Right lobe of liver (tissue), 6 donors: ENCODE measurements at regions not wholly inside any gene's neighbourhood (a gene's known extent, or its start where the extent isn't known, plus 50 kb on each side); places are given as distances from the start of the nearest gene placed in this dataset.

Experiments
- ATAC-seq, 4 donors: fragments of 200-7000 bp; cut with Tn5 transposase; one replicate each; pipeline ENCODE4 v1.9.1; 2020; ENCODE audit warnings: mild to moderate bottlenecking in 4 of 4, moderate library complexity in 4 of 4
- DNase-seq, 3 donors: peaks; one replicate each; pipeline ENCODE4 v3.0.0-alpha.2; 2020
- H3K27ac ChIP-seq, 3 donors: fragments of 200-600 bp; one replicate each; pipeline ENCODE4 v1.8.0; 2022
- H3K27me3 ChIP-seq, 2 donors: fragments of 200-600 bp; one replicate each; pipeline ENCODE4 v1.8.0; 2022
- H3K36me3 ChIP-seq, 4 donors: fragments of 200-600 bp; sonication (generic) in 1 of 4; one replicate each; pipeline versions ENCODE4 v1.5.1 to v1.8.0; 2017 to 2022; ENCODE audit warnings: control low read depth in 1 of 4
- H3K4me1 ChIP-seq, 4 donors: fragments of 200-600 bp; sonication (generic) in 1 of 4; one replicate each; pipeline versions ENCODE4 v1.5.1 to v1.8.0; 2017 to 2022; ENCODE audit warnings: control low read depth in 1 of 4
- H3K4me3 ChIP-seq, 3 donors: fragments of 200-600 bp; one replicate each; pipeline ENCODE4 v1.8.0; 2022
- H3K9me3 ChIP-seq, 4 donors: fragments of 200-600 bp; sonication (generic) in 1 of 4; one replicate each; pipeline versions ENCODE4 v1.5.1 to v1.8.0; 2017 to 2022; ENCODE audit warnings: control low read depth in 1 of 4
- POLR2A ChIP-seq: fragments of 450-650 bp; IDR thresholded peaks from one replicate; pipeline ENCODE4 v1.6.1; 2017; ENCODE audit warnings: antibody characterized with exemption, mild to moderate bottlenecking
- WGBS: methylation state at CpG from one replicate; pipeline ENCODE4 v1.1.6; 2018; ENCODE audit warnings: low coverage, low lambda C conversion rate; ENCODE audit not compliant: insufficient coverage; ENCODE audit errors: missing lambda C conversion rate; 5-methylcytosine and 5-hydroxymethylcytosine counted together
- intact Hi-C, 2 donors: fragments of 100-400 bp; cut with DNase I; formaldehyde crosslinking; loops; one replicate each; pipeline versions ENCODE4 v1.11.2 to v1.14.1; 2022
- TF ChIP-seq, protein P1 (sequence below), 4 donors: fragments of 200-600 bp in 3 of 4; fragments of 450-650 bp in 1 of 4; IDR thresholded peaks; one replicate each; pipeline versions ENCODE4 v1.5.1 to v1.8.0; 2016 to 2022; ENCODE audit warnings: antibody characterized with exemption in 4 of 4, mild to moderate bottlenecking in 2 of 4
- donor health status: DM: no; HTN: yes; CAD: no.
- donor health status: DM: no; HTN: no; CAD: no.
- donor health status: DM: no; HTN: no; CAD: no.
- donor health status: DM: no; HTN: yes; CAD: no.
- donor health status: DM: no; HTN: yes; CAD: no.

DNA sequence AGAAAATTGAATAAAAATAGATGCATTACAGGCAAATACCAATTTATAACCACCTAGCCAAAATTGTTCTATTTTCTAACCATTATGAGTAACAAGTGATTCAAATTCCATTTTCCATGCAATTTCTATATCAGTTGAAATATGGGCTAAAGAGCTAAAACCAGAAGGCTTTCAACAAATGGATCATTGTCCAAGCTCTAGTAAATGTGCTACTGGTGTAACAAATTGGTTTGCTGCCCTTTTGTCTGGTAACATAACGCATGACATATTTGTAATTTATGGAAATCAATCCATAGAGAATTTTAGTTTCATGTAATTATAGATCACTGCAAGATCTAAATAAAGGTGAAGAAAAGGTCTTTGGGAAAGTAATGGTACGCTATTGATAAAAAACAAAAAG lies 708.0 kb upstream of the GRAMD2B start:
- Histone ChIP-seq H3K27me3 (no peaks in the 10 kb centered on the region), H3K36me3 (no peaks in the 10 kb centered on the region), H3K9me3 (no peaks in the 10 kb centered on the region), H3K4me1 (no peaks in the 10 kb centered on the region), H3K4me3 (no peak overlapping the region), H3K27ac (no peak overlapping the region)
- intact Hi-C loops = no loop called here
- 81% methylated on average over 2 of the region's 2 CpGs for WGBS
- TF ChIP-seq POLR2A = no peak
- TF ChIP-seq, protein P1, sequence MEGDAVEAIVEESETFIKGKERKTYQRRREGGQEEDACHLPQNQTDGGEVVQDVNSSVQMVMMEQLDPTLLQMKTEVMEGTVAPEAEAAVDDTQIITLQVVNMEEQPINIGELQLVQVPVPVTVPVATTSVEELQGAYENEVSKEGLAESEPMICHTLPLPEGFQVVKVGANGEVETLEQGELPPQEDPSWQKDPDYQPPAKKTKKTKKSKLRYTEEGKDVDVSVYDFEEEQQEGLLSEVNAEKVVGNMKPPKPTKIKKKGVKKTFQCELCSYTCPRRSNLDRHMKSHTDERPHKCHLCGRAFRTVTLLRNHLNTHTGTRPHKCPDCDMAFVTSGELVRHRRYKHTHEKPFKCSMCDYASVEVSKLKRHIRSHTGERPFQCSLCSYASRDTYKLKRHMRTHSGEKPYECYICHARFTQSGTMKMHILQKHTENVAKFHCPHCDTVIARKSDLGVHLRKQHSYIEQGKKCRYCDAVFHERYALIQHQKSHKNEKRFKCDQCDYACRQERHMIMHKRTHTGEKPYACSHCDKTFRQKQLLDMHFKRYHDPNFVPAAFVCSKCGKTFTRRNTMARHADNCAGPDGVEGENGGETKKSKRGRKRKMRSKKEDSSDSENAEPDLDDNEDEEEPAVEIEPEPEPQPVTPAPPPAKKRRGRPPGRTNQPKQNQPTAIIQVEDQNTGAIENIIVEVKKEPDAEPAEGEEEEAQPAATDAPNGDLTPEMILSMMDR (IDR thresholded peaks at IDR 0.05) = no peak
- no peak for DNase-seq
- no peak for ATAC-seq

DNA sequence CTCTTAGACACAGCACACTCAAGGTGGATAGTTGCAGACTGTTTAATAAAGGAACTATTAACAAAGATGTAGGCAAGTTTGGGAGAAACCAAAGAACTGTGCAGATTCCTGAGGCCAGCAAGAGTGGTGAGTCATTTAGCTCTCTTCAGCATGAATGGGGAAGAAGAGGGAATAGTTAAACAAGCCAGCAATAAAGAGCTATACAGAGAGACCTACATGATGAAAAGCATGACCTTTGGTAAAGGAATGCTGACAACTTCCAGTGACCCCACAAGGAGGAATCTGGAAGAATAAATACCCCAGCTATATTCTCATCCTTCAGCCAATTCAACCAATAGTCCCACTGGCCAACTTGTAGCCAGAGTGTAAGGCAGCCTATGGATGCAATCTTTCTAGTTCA lies 706.0 kb upstream of the GRAMD2B start:
- Histone ChIP-seq H3K36me3 (no peaks in the 10 kb centered on the region), H3K27ac (no peak overlapping the region), H3K4me1 (no peaks in the 10 kb centered on the region), H3K9me3 (no peaks in the 10 kb centered on the region), H3K4me3 (no peak overlapping the region), H3K27me3 (no peaks in the 10 kb centered on the region)
- intact Hi-C loops = no loop called here
- DNase-seq = no peak
- TF ChIP-seq, protein P1 (IDR thresholded peaks at IDR 0.05) = no peak
- no peak for TF ChIP-seq POLR2A
- ATAC-seq = no peak

DNA sequence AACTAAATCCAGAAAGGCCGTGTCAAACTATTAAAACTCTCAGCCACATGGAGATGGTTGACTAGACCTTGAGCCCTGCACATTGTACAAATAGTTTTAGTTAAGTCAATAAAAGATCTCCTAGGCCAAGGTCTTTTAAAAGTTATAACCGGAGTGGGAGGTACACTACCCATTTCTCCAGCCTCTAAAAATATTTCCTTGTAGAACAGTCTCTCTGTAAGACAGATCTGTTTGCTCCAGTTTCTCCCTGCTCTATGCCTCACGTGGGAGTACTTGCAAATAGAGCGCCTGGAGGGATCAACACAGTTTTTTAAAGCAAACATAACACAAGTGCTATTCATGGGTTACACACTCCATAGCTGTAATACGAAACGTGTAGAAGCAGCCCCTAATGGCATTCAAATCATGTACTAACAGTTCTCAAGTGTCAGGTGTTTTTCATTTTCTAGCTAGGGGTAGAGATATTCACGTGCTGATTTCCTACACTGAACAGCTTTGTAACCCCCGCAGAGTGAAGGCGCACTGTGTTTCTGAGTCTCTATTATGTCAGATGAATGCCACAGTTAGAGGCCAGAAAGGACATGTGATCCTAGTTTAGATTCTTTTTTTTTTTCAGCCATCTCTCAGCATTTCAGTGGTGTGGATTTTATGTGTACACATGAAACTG lies 703.4 kb upstream of the GRAMD2B start:
- ATAC-seq (no peak), DNase-seq (no peak)
- Histone ChIP-seq H3K4me3 (no peak overlapping the region), H3K27me3 (no peaks in the 10 kb centered on the region), H3K9me3 (no peaks in the 10 kb centered on the region), H3K36me3 (no peaks in the 10 kb centered on the region), H3K4me1 (no peaks in the 10 kb centered on the region), H3K27ac (no peak overlapping the region)
- 55% methylated on average over 9 of the region's 9 CpGs for WGBS
- TF ChIP-seq POLR2A = no peak
- TF ChIP-seq, protein P1 (IDR thresholded peaks at IDR 0.05) = no peak
- intact Hi-C loops = no loop called here

DNA sequence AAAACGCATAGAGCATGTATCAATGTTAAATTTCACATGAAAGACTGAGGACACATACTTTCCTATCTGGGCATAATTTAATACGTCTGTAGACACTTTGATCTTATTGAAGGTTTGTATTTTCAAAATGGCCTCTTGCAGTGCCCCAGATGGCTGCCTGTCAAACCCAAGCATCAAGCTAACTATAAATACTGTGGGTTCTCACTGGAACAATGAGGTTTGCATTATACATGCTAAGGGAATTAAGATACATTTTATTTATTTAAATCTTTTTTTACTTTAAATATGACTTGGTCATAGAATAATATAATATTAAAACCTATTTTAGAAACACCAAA lies 702.9 kb upstream of the GRAMD2B start:
- no peak for ATAC-seq

More for the DNA sequence above, 702.9 kb upstream of the GRAMD2B start:
- Histone ChIP-seq H3K9me3 (no peaks in the 10 kb centered on the region), H3K36me3 (no peaks in the 10 kb centered on the region), H3K4me1 (no peaks in the 10 kb centered on the region), H3K27me3 (no peaks in the 10 kb centered on the region), H3K27ac (no peak overlapping the region), H3K4me3 (no peak overlapping the region)
- DNase-seq = no peak
- intact Hi-C loops = no loop called here
- no peak for TF ChIP-seq POLR2A
- TF ChIP-seq, protein P1 (IDR thresholded peaks at IDR 0.05) = no peak
- 75% methylated on average over 2 of the region's 2 CpGs for WGBS
